Lower lobe of right lung (tissue), 2 donors: ENCODE measurements at regions not wholly inside any gene's neighbourhood (a gene's known extent, or its start where the extent isn't known, plus 50 kb on each side); places are given as distances from the start of the nearest gene placed in this dataset.

Experiments used
- ATAC-seq, 2 donors: fragments of 200-7000 bp; cut with Tn5 transposase; one replicate each; pipeline ENCODE4 v1.9.1; 2020 to 2022; ENCODE audit warnings: mild to moderate bottlenecking in 2 of 2, moderate library complexity in 2 of 2
- DNase-seq: peaks from one replicate; pipeline ENCODE4 v3.0.0-alpha.2; 2020
- H3K27ac ChIP-seq: fragments of 200-600 bp; one replicate; pipeline ENCODE4 v1.8.0; 2022
- H3K27me3 ChIP-seq: fragments of 200-600 bp; one replicate; pipeline ENCODE4 v1.8.0; 2022; ENCODE audit warnings: low read depth
- H3K36me3 ChIP-seq: fragments of 200-600 bp; one replicate; pipeline ENCODE4 v1.8.0; 2022; ENCODE audit warnings: mild to moderate bottlenecking
- H3K4me1 ChIP-seq: fragments of 200-600 bp; one replicate; pipeline ENCODE4 v1.8.0; 2022
- H3K4me3 ChIP-seq: fragments of 200-600 bp; one replicate; pipeline ENCODE4 v1.8.0; 2022; ENCODE audit warnings: mild to moderate bottlenecking
- H3K9me3 ChIP-seq: fragments of 200-600 bp; one replicate; pipeline ENCODE4 v1.8.0; 2022
- intact Hi-C: fragments of 100-400 bp; cut with DNase I; formaldehyde crosslinking; loops from one replicate; pipeline ENCODE4 v1.11.0; 2022
- TF ChIP-seq, protein P1 (sequence below): fragments of 200-600 bp; IDR thresholded peaks from one replicate; pipeline ENCODE4 v1.8.0; 2022; ENCODE audit warnings: antibody characterized with exemption, mild to moderate bottlenecking
- donor health status: DM: no; HTN: yes; CAD: no; lungs with severe emphysema.

DNA sequence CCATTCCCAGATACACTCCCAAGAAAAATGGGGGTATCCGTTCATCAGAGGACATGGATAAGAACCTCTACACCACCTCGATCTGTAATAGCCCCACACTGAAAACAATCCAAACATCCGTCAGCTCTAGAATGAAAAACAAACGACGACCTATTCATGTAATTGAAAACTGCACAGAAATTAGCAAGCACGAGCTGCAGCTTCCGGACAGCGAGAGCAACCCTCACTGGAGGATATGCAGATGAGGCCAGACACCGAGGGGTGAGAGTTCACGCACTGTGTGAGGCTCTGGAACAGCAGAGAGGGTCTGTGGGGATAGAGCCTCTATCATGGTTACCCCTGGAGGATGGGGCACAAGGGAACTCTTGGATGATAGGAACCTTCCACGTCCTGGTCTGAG lies 143.9 kb upstream of the NCOR2 start:
- Histone ChIP-seq H3K27me3 (no peaks in the 10 kb centered on the region), H3K36me3 (no peaks in the 10 kb centered on the region), H3K9me3 (peaks cover 5% of the 10 kb centered on the region), H3K4me1 (peaks cover 43% of the 10 kb centered on the region), H3K4me3 (no peak overlapping the region), H3K27ac (no peak overlapping the region)
- intact Hi-C loops, result no loop called here
- TF ChIP-seq, protein P1, sequence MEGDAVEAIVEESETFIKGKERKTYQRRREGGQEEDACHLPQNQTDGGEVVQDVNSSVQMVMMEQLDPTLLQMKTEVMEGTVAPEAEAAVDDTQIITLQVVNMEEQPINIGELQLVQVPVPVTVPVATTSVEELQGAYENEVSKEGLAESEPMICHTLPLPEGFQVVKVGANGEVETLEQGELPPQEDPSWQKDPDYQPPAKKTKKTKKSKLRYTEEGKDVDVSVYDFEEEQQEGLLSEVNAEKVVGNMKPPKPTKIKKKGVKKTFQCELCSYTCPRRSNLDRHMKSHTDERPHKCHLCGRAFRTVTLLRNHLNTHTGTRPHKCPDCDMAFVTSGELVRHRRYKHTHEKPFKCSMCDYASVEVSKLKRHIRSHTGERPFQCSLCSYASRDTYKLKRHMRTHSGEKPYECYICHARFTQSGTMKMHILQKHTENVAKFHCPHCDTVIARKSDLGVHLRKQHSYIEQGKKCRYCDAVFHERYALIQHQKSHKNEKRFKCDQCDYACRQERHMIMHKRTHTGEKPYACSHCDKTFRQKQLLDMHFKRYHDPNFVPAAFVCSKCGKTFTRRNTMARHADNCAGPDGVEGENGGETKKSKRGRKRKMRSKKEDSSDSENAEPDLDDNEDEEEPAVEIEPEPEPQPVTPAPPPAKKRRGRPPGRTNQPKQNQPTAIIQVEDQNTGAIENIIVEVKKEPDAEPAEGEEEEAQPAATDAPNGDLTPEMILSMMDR, result no peak
- no peak for DNase-seq
- no peak for ATAC-seq

DNA sequence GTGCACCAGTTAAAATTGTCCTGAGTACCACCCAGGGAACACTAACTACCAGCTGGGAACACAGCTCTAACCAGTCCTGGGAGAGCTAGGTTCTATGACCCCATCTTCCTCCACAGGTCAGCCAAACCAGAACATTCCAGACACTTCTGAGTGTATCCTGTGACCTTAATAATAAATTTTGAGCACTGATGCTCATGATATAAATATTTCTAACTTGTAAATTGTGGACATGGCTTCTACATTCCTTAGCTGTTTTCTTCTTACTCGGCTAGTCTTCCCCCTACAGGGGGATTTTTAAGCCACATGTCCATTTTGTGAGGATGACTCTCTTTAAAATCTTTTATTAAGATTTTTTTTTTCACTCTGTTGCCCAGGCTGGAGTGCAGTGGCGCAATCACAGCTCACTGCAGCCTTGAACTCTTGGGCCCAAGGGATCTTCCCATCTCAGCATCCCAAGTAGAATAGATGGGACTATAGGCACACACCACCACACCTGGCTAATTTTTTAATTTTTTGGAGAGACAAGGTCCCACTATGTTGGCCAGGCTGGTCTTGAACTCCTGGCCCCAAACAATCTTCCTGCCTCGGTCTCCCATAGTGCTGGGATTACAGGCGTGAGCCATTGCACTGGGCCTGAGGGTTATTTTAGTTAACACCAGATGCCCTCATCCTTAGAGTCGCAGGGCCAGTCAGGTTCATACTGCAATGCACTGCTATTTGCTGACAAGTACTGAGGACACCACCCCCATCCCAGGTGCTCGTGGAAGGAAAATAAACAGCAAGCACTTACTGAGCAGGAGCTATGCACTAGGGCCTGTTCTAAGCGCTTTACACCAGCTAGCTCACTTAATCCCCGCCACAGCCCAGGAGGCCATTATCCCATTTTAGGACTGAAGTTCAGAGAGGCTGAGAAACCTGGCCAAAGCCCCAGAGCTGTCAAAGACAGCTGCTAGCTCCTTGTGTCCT lies 142.6 kb upstream of the NCOR2 start:
- Histone ChIP-seq H3K9me3 (peaks cover 5% of the 10 kb centered on the region), H3K4me3 (no peak overlapping the region), H3K27me3 (no peaks in the 10 kb centered on the region), H3K36me3 (no peaks in the 10 kb centered on the region), H3K4me1 (peaks cover 37% of the 10 kb centered on the region), H3K27ac (peak overlapping the region; percentile 59)
- DNase-seq (no peak), ATAC-seq (peak; percentile 74 to 76)
- intact Hi-C loops, result no loop called here
- TF ChIP-seq, protein P1, result no peak

DNA sequence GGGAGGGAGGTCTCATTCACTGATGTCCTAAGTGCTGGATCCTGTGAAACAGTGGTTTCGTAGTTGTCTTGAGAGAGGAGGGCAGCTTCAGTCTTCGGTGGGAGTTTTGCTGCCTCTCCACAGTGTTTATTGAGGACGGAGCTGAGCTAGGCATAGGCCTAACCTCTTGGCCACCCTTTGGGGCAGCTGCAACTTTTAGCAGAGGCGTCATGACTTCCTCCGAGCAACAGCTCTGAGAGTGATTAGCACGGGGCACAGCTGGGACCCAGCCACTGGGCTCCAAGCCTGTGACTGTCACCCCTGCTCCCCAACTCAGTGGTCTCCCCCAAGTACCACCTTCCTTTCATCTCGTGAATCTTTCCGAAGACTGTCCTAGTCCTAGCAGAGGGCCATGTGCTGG lies 139.9 kb upstream of the NCOR2 start:
- intact Hi-C loops, result no loop called here
- ATAC-seq, result no peak
- no peak overlapping the region for H3K4me3 ChIP-seq
- peaks cover 41% of the 10 kb centered on the region for H3K4me1 ChIP-seq
- no peak for DNase-seq
- H3K27ac ChIP-seq, result no peak overlapping the region
- H3K27me3 ChIP-seq, result no peaks in the 10 kb centered on the region
- H3K9me3 ChIP-seq, result peaks cover 5% of the 10 kb centered on the region
- no peaks in the 10 kb centered on the region for H3K36me3 ChIP-seq
- TF ChIP-seq, protein P1, result no peak

DNA sequence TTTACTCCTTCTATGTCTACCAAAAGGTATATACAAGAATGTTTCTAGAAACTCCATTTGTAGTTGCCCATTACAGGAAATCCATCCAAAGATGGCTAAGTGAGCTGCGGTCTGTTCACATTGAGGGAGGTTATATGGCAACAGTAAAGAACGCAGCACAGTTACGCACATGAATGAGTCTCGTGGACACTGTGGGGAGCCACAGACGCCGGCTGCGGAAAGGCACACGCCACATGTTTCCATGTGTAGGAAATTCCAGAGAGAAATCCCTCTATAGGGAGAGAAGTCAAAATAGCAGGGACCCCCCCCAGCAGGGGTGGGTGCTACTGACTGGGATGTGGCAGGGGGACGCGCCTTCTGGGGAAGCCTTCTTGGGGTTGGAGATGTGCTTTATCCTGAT lies 139.0 kb upstream of the NCOR2 start:
- Histone ChIP-seq H3K4me1 (peaks cover 51% of the 10 kb centered on the region), H3K27me3 (no peaks in the 10 kb centered on the region), H3K27ac (no peak overlapping the region), H3K4me3 (no peak overlapping the region), H3K9me3 (peaks cover 5% of the 10 kb centered on the region), H3K36me3 (no peaks in the 10 kb centered on the region)
- DNase-seq (no peak), ATAC-seq (no peak)
- intact Hi-C loops, result no loop called here
- TF ChIP-seq, protein P1, result no peak

DNA sequence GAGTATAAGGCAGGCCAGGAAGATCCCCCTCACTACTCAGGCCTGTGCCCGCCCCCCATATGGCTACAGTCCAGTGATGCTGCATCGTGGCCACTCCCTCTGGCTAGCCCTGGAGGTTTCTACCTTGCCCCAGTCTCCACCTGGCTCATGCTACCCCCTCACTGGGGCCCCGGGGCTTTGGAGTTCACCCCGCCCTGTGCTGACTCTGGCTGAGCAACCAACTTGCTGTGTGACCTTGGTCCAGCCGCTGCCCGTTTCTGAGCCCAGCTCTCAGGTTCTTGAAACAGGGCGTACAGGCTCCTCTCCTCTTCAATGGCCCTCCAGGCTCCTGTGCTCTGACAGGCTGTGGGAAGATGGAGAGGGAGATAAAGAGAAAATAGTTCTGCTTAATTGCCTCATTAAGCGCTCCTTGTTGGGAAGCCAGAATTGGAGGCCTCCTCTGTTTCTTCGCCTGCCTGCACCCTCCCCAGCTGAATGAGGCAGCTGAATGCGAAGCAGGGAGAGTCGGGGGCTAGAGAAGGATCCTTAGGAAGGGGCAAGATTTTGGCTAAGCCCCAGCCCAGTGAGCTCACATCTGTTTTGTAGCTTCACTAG lies 138.2 kb upstream of the NCOR2 start:
- intact Hi-C loops, result no loop called here
- no peaks in the 10 kb centered on the region for H3K36me3 ChIP-seq
- H3K4me1 ChIP-seq, result peaks cover 58% of the 10 kb centered on the region
- no peaks in the 10 kb centered on the region for H3K27me3 ChIP-seq
- H3K27ac ChIP-seq, result no peak overlapping the region
- TF ChIP-seq, protein P1, result no peak
- ATAC-seq (no peak), DNase-seq (no peak)
- H3K9me3 ChIP-seq, result peaks cover 5% of the 10 kb centered on the region
- H3K4me3 ChIP-seq, result no peak overlapping the region
